HG03103 (cell line): ENCODE measurements at regions not wholly inside any gene's neighbourhood (a gene's known extent, or its start where the extent isn't known, plus 50 kb on each side); places are given as distances from the start of the nearest gene placed in this dataset.

Experiments used
- ATAC-seq: cut with Tn5 transposase; IDR thresholded peaks from one replicate; pipeline ENCODE4 v1.9.1; 2021; ENCODE audit warnings: low read depth; ENCODE audit not compliant: unreplicated experiment

- ATAC-seq, result no peak
These were observed 832.2 kb downstream of the SQOR start for GRCh38 chr15:46467041-46467440.

- ATAC-seq, result no peak
These were observed 836.3 kb downstream of the SQOR start for GRCh38 chr15:46471096-46471495.

- no peak for ATAC-seq
These were observed 854.4 kb downstream of the SQOR start for GRCh38 chr15:46489276-46489675.

GRCh38 chr15:46496491-46497115, 861.8 kb downstream of the SQOR start:
- ATAC-seq, result no peak

GRCh38 chr15:46502667-46503066, 867.8 kb downstream of the SQOR start:
- no peak for ATAC-seq

- no peak for ATAC-seq
These were observed 883.6 kb downstream of the SQOR start for GRCh38 chr15:46518381-46518780.

- no peak for ATAC-seq
These were observed 888.9 kb downstream of the SQOR start for GRCh38 chr15:46523701-46524100.

GRCh38 chr15:46525984-46526725, 891.3 kb downstream of the SQOR start:
- no peak for ATAC-seq

- no peak for ATAC-seq
These were observed 891.9 kb downstream of the SQOR start for GRCh38 chr15:46526726-46527110.

- no peak for ATAC-seq
These were observed 908.8 kb downstream of the SQOR start for GRCh38 chr15:46543626-46544025.

GRCh38 chr15:46548989-46549388, 914.2 kb downstream of the SQOR start:
- no peak for ATAC-seq

- no peak for ATAC-seq
These were observed 917.5 kb downstream of the SQOR start for GRCh38 chr15:46552316-46552715.

- ATAC-seq, result no peak
These were observed 920.7 kb downstream of the SQOR start for GRCh38 chr15:46555547-46555946.

GRCh38 chr15:46556010-46556409, 921.2 kb downstream of the SQOR start:
- ATAC-seq, result no peak

- no peak for ATAC-seq
These were observed 921.9 kb downstream of the SQOR start for GRCh38 chr15:46556559-46557379.

- no peak for ATAC-seq
These were observed 933.1 kb downstream of the SQOR start for GRCh38 chr15:46567968-46568367.

- ATAC-seq, result no peak
These were observed 935.0 kb downstream of the SQOR start for GRCh38 chr15:46569781-46570180.

- ATAC-seq, result no peak
These were observed 942.0 kb downstream of the SQOR start for GRCh38 chr15:46576646-46577395.

- no peak for ATAC-seq
These were observed 942.9 kb downstream of the SQOR start for GRCh38 chr15:46577767-46578166.

GRCh38 chr15:46580487-46580886, 945.7 kb downstream of the SQOR start:
- ATAC-seq, result no peak

- ATAC-seq, result no peak
These were observed 946.1 kb downstream of the SQOR start for GRCh38 chr15:46580924-46581323.
